Fibroblast of skin of left quadriceps (primary cell): ENCODE measurements at regions not wholly inside any gene's neighbourhood (a gene's known extent, or its start where the extent isn't known, plus 50 kb on each side); places are given as distances from the start of the nearest gene placed in this dataset.
"Not testable (repeated sequence)": the region's sequence is repeated elsewhere in the genome, so short reads cannot be mapped to it uniquely, and the experiment has no call there.

Source experiments
- DNase-seq, 2 experiments: peaks; one replicate each; pipeline ENCODE4 v3.0.0-alpha.2; 2013; ENCODE audit warnings: low read depth in 2 of 2

- DNase-seq = no peak
Observed at GRCh38 chr2:180542511-180542910, 437.9 kb upstream of the UBE2E3 start.

GRCh38 chr2:180540761-180541160 is 439.6 kb upstream of the UBE2E3 start:
- DNase-seq = no peak

GRCh38 chr2:180539541-180539940 is 440.9 kb upstream of the UBE2E3 start:
- DNase-seq = no peak

GRCh38 chr2:180535289-180535688 is 445.1 kb upstream of the UBE2E3 start:
- no peak for DNase-seq

- DNase-seq = not testable (repeated sequence)
Observed at GRCh38 chr2:180531787-180532186, 448.6 kb upstream of the UBE2E3 start.

- no peak for DNase-seq
Observed at GRCh38 chr2:180524499-180524898, 455.9 kb upstream of the UBE2E3 start.

- DNase-seq = peak; percentile 32 to 36
Observed at GRCh38 chr2:180523621-180524340, 456.6 kb upstream of the UBE2E3 start.

- DNase-seq = peak in 1 of 2 experiments; percentile 12
Observed at GRCh38 chr2:180520921-180521581, 459.4 kb upstream of the UBE2E3 start.

GRCh38 chr2:180520206-180520605 is 460.2 kb upstream of the UBE2E3 start:
- no peak for DNase-seq

- DNase-seq = no peak
Observed at GRCh38 chr2:180519276-180519675, 461.1 kb upstream of the UBE2E3 start.

- DNase-seq = no peak
Observed at GRCh38 chr2:180516232-180516631, 464.2 kb upstream of the UBE2E3 start.

GRCh38 chr2:180513389-180513788 is 467.0 kb upstream of the UBE2E3 start:
- DNase-seq = no peak

GRCh38 chr2:180508458-180508857 is 471.9 kb upstream of the UBE2E3 start:
- no peak for DNase-seq

GRCh38 chr2:180507028-180507427 is 473.4 kb upstream of the UBE2E3 start:
- DNase-seq = no peak

- DNase-seq = no peak
Observed at GRCh38 chr2:180505203-180505602, 475.2 kb upstream of the UBE2E3 start.

GRCh38 chr2:180497621-180498152 is 482.7 kb upstream of the UBE2E3 start:
- DNase-seq = no peak

- DNase-seq = no peak
Observed at GRCh38 chr2:180495606-180496005, 484.8 kb upstream of the UBE2E3 start.

GRCh38 chr2:180494286-180494685 is 486.1 kb upstream of the UBE2E3 start:
- no peak for DNase-seq

- no peak for DNase-seq
Observed at GRCh38 chr2:180482696-180483095, 475.6 kb upstream of the CWC22 start.

GRCh38 chr2:180481998-180482397 is 474.9 kb upstream of the CWC22 start:
- DNase-seq = no peak

- DNase-seq = peak in 1 of 2 experiments; percentile 11
Observed at GRCh38 chr2:180478883-180479282, 471.8 kb upstream of the CWC22 start.

- DNase-seq = no peak
Observed at GRCh38 chr2:180474716-180475115, 467.6 kb upstream of the CWC22 start.

GRCh38 chr2:180473456-180473855 is 466.4 kb upstream of the CWC22 start:
- no peak for DNase-seq
